ENCODE measurements at regions not wholly inside any gene's neighbourhood (a gene's known extent, or its start where the extent isn't known, plus 50 kb on each side); places are given as distances from the start of the nearest gene placed in this dataset.

DNA sequence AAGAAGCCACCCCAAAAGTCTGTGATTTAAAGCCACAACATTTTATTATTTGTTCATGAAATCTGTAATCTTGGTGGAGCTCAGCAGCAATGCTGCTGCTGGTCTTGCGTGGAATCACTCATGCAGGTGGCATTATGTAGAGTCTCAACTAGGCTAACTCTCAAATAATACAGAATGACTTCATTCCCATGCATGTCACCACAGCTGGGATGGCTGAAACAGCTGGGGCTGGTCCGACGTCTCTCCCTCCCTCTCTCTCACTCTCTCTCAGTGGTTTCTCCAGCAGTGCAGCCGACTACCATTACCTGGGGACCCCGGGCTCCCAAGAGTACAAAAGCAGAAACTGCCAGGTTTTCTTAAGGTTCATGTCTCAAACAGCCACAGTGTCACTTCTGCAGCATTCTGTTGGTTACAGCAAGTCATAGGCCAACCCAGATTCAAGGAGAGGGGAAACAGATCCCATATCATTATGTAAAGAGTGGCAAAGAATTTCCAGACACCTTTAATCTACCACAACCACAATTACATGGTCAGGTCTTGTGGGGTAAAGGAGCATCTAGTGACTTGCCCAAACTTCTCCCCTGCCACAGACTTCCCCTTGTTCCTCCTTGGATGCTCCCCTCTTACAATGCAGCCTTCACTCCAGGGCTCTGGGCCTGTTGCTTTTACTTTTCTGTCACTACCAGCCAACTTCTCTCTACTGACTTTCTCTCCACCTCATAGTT, 192.0 kb upstream of the HMGA2 start:
- H3K27me3 ChIP-seq: no peaks in the 10 kb centered on the region
- no peak overlapping the region for H3K27ac ChIP-seq
- no peak for DNase-seq
- TF ChIP-seq CTCF (IDR thresholded peaks at IDR 0.05): no peak
- no peak for TF ChIP-seq POLR2A (IDR thresholded peaks at IDR 0.05)
- H3K36me3 ChIP-seq: no peaks in the 10 kb centered on the region
- no peaks in the 10 kb centered on the region for H3K4me1 ChIP-seq
- 89% methylated on average over 5 of the region's 5 CpGs for WGBS, 2 donors
- H3K9me3 ChIP-seq: no peaks in the 10 kb centered on the region
- intact Hi-C loops (cut with DNase I): no loop called here
- no peak overlapping the region for H3K4me3 ChIP-seq

- H3K27me3 ChIP-seq: no peaks in the 10 kb centered on the region
- H3K36me3 ChIP-seq: no peaks in the 10 kb centered on the region
- H3K27ac ChIP-seq: no peak overlapping the region
- H3K9me3 ChIP-seq: no peaks in the 10 kb centered on the region
- 81 to 88% methylated on average over 3 of the region's 3 CpGs for WGBS, 2 donors
- TF ChIP-seq EP300 (IDR thresholded peaks at IDR 0.05) (no peak), POLR2A (IDR thresholded peaks at IDR 0.05) (no peak), CTCF (IDR thresholded peaks at IDR 0.05) (no peak), POLR2AphosphoS5 (IDR thresholded peaks at IDR 0.05) (no peak)
- no peak for DNase-seq
- no peak overlapping the region for H3K4me3 ChIP-seq
- no peaks in the 10 kb centered on the region for H3K4me1 ChIP-seq
- intact Hi-C loops (cut with DNase I): no loop called here
Observed at GRCh38 chr12:65634061-65634460, 190.2 kb upstream of the HMGA2 start.

GRCh38 chr12:65634626-65635331, 189.5 kb upstream of the HMGA2 start:
- TF ChIP-seq EP300 (IDR thresholded peaks at IDR 0.05): no peak
- no peak for TF ChIP-seq POLR2AphosphoS5 (IDR thresholded peaks at IDR 0.05)
- H3K27me3 ChIP-seq: no peaks in the 10 kb centered on the region
- H3K36me3 ChIP-seq: no peaks in the 10 kb centered on the region
- no peak overlapping the region for H3K27ac ChIP-seq
- no peak overlapping the region for H3K4me3 ChIP-seq
- no peak for DNase-seq
- no peaks in the 10 kb centered on the region for H3K4me1 ChIP-seq
- intact Hi-C loops (cut with DNase I): no loop called here
- WGBS, 2 donors: 89 to 91% methylated on average over 6 of the region's 6 CpGs
- no peaks in the 10 kb centered on the region for H3K9me3 ChIP-seq

DNA sequence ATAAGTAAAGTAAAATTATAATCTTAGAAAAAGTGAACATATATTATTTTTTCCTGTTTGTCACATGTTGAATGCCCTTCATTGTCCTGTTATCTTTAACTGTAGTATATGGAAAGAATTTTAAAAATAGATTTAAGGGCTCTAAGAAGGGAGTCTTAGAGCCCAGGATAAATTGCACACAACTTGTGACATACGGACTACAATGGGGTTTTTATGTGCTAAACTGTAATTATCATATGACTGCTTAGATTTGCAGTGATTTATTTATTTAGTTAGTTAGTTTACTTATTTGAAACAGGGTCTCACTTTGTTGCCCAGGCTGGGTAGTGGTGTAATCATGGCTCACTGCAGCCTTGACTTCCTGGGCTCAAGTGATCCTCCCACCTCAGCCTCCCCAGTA, 187.8 kb upstream of the HMGA2 start:
- Histone ChIP-seq H3K9me3 (no peaks in the 10 kb centered on the region), H3K27me3 (no peaks in the 10 kb centered on the region), H3K4me1 (no peaks in the 10 kb centered on the region), H3K27ac (no peak overlapping the region), H3K4me3 (no peak overlapping the region), H3K36me3 (no peaks in the 10 kb centered on the region)
- DNase-seq: no peak
- 55 to 90% methylated on average over 1 of the region's 1 CpG for WGBS, 2 donors
- intact Hi-C loops (cut with DNase I): no loop called here
- TF ChIP-seq POLR2A (IDR thresholded peaks at IDR 0.05) (no peak), EP300 (IDR thresholded peaks at IDR 0.05) (no peak), CTCF (IDR thresholded peaks at IDR 0.05) (no peak), POLR2AphosphoS5 (IDR thresholded peaks at IDR 0.05) (no peak)

GRCh38 chr12:65637150-65637549, 187.1 kb upstream of the HMGA2 start:
- intact Hi-C loops (cut with DNase I): no loop called here
- Histone ChIP-seq H3K27me3 (no peaks in the 10 kb centered on the region), H3K27ac (no peak overlapping the region), H3K4me1 (no peaks in the 10 kb centered on the region), H3K36me3 (no peaks in the 10 kb centered on the region), H3K4me3 (no peak overlapping the region), H3K9me3 (no peaks in the 10 kb centered on the region)
- DNase-seq: no peak
- TF ChIP-seq POLR2AphosphoS5 (IDR thresholded peaks at IDR 0.05) (no peak), CTCF (IDR thresholded peaks at IDR 0.05) (no peak), POLR2A (IDR thresholded peaks at IDR 0.05) (no peak), EP300 (IDR thresholded peaks at IDR 0.05) (no peak)
- WGBS, 2 donors: 87 to 92% methylated on average over 2 of the region's 2 CpGs

Measured in sigmoid colon (tissue), 6 donors.